ENCODE measurements at regions not wholly inside any gene's neighbourhood (a gene's known extent, or its start where the extent isn't known, plus 50 kb on each side); places are given as distances from the start of the nearest gene placed in this dataset.

DNA sequence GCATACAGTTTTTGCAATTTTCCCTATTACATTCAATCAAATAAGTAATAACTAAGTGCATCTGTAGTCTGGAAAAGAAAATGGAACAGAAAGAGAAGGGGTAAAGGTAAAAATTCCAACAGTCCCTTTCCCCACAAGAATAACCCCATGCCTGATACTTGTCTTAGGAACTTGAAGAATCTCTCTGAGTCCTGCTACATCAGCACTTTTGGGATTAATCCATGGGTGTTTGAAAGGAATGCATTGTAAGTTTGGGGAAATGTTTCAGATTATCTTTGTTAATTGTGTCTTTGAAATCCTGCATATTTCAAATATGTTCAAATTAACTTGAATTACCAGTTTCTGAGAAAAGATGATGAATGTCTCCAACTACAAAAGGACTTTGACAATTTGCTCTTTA lies 667.3 kb upstream of the PRKX start:
- no peaks in the 10 kb centered on the region for H3K27me3 ChIP-seq (replicated peaks)
- DNase-seq (ENCODE audit: low read depth in 1 of 2, low spot score in 2 of 2), result no peak
- H3K36me3 ChIP-seq, result no peaks in the 10 kb centered on the region
- no peaks in the 10 kb centered on the region for H3K9me3 ChIP-seq (replicated peaks)
- no peak overlapping the region for H3K27ac ChIP-seq
- H3K4me3 ChIP-seq, result no peak overlapping the region
- H3K4me1 ChIP-seq (replicated peaks), result no peaks in the 10 kb centered on the region

DNA sequence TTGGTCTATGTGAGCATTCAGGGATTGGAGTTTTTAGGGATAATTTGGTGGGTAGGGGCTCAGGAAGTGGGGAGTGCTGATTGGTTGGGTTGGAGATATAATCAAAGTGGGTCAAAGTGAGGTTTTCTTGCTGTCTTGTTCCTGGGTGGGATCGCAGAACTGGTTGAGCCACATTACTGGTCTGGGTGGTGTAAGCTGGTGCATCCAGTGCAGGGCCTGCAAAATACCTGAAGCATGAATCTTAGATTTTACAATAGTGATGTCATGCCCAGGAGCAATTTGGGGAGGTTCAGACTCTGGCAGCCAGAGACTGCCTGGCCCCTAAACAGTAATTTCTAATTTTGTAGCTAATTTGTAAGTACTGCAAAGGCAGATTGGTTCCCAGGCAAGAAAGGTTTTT lies 665.6 kb upstream of the PRKX start:
- H3K4me3 ChIP-seq, result no peak overlapping the region
- DNase-seq (ENCODE audit: low read depth in 1 of 2, low spot score in 2 of 2), result no peak
- no peaks in the 10 kb centered on the region for H3K9me3 ChIP-seq (replicated peaks)

DNA sequence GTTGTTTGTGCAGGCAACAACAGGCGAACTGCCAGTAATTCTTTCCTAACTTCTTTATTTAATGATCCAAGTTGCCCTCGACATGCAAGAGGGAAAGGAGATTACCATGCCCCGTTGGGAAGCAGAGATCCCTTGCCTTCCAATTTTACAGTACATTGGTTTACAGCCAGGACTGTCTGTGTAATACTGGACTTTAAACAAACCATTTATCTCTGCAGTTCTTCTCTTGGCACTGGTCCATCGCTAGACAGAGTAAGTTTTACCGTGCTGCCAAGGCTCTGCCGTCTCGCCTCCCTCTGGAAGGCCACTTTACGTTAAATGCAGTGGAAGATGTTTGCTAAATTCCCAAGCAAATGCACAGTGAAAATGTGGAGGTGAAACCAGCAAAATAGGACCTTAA lies 660.3 kb upstream of the PRKX start:
- no peaks in the 10 kb centered on the region for H3K9me3 ChIP-seq (replicated peaks)
- no peak overlapping the region for H3K27ac ChIP-seq
- no peaks in the 10 kb centered on the region for H3K36me3 ChIP-seq
- no peaks in the 10 kb centered on the region for H3K27me3 ChIP-seq (replicated peaks)
- DNase-seq (ENCODE audit: low read depth in 1 of 2, low spot score in 2 of 2), result no peak
- no peak overlapping the region for H3K4me3 ChIP-seq
- no peaks in the 10 kb centered on the region for H3K4me1 ChIP-seq (replicated peaks)

More for the DNA sequence above, 665.6 kb upstream of the PRKX start:
- Histone ChIP-seq H3K27ac (no peak overlapping the region), H3K27me3 (replicated peaks) (no peaks in the 10 kb centered on the region), H3K36me3 (no peaks in the 10 kb centered on the region), H3K4me1 (replicated peaks) (no peaks in the 10 kb centered on the region)

DNA sequence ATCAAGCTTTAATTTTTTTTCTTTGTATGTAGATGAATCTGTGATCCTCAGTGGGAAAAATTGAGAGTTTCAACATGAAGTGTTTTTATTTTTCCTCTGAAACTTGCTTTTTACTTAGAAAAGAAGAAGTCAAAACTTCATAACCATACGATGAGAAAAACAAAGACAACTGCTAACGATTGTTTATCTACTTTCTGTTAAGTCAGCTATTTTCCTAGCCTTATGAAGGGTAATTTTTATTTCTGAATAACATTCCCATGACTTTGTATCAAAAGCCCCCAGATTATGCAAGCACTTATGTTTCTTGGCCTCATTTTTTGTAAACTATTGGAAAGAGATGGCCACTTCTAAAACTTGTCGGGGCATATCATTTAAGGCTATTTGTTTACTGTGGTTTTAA lies 645.1 kb upstream of the PRKX start:
- no peaks in the 10 kb centered on the region for H3K9me3 ChIP-seq (replicated peaks)
- no peak for DNase-seq (ENCODE audit: low read depth in 1 of 2, low spot score in 2 of 2)
- H3K36me3 ChIP-seq, result no peaks in the 10 kb centered on the region
- H3K4me3 ChIP-seq, result no peak overlapping the region
- no peak overlapping the region for H3K27ac ChIP-seq
- H3K27me3 ChIP-seq (replicated peaks), result no peaks in the 10 kb centered on the region
- H3K4me1 ChIP-seq (replicated peaks), result no peaks in the 10 kb centered on the region

DNA sequence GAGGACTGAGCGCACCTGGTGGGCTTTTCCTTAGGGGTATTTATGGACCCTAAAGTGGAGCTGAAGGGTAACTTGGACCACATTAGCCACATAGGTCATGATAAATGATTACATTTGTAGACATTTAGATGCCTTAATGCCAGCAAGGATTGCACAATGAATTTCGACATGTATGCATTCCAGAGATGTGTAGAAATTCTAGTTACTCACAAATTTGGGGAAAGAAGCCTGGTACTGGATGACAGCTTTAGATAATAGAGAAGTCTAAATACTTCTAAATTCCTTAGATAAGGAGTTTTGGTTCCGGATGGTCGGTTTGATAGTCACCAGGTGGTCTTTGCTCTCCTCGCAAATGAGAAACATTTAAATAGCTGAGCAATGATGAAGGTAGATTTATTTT lies 609.5 kb upstream of the PRKX start:
- H3K27ac ChIP-seq, result no peak overlapping the region
- no peaks in the 10 kb centered on the region for H3K27me3 ChIP-seq (replicated peaks)
- H3K4me1 ChIP-seq (replicated peaks), result no peaks in the 10 kb centered on the region
- no peaks in the 10 kb centered on the region for H3K9me3 ChIP-seq (replicated peaks)
- H3K36me3 ChIP-seq, result no peaks in the 10 kb centered on the region
- H3K4me3 ChIP-seq, result no peak overlapping the region
- DNase-seq (ENCODE audit: low read depth in 1 of 2, low spot score in 2 of 2), result no peak

DNA sequence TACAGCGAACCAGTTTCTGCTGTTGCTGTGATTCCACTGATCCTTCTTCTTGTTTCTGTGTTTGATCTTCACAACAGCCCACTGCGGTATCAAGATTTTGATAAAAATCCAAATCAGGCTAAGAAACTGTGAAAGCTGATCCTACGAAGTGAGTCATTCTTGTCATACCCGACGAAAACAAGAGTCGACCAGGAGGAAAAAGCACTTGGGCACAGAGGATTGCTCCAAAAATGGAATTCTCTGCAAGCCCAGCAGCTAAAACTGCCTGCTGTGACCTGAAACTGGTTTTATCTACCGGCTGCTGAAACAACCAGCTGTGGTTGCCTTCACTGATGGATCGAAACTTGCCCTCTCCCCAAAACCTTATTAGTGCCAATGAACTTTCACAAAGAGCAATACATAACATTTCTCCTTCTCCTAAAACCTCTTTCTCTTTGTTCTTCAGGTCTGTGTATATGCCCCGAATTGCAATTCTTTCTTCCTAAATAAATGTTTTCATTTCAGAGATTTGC lies 607.0 kb upstream of the PRKX start:
- H3K27me3 ChIP-seq (replicated peaks), result no peaks in the 10 kb centered on the region
- no peaks in the 10 kb centered on the region for H3K9me3 ChIP-seq (replicated peaks)
- no peak for DNase-seq (ENCODE audit: low read depth in 1 of 2, low spot score in 2 of 2)
- no peaks in the 10 kb centered on the region for H3K4me1 ChIP-seq (replicated peaks)
- no peaks in the 10 kb centered on the region for H3K36me3 ChIP-seq
- no peak overlapping the region for H3K27ac ChIP-seq
- no peak overlapping the region for H3K4me3 ChIP-seq

DNA sequence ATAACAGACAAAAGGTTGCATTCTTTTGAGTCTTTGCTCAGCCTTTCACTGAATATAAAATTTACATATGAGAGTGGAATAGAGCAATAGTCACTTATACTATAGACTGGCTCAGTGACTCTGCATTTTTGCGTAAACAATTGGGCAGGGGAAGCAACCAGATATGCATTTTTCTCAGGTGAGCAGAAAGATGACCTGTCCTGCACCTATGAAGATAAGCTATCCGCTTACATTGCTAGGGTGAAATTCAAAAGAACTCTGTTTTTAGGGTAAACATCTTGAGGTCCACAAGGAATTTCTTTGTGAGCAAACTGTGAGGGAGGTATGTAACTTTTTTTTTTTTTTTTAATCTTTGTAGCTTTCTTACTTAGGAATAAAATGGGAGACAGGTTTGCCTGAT lies 602.4 kb upstream of the PRKX start:
- H3K4me1 ChIP-seq (replicated peaks), result no peaks in the 10 kb centered on the region
- no peaks in the 10 kb centered on the region for H3K9me3 ChIP-seq (replicated peaks)
- H3K27me3 ChIP-seq (replicated peaks), result no peaks in the 10 kb centered on the region
- no peak overlapping the region for H3K4me3 ChIP-seq
- no peaks in the 10 kb centered on the region for H3K36me3 ChIP-seq
- no peak overlapping the region for H3K27ac ChIP-seq
- DNase-seq (ENCODE audit: low read depth in 1 of 2, low spot score in 2 of 2), result no peak

DNA sequence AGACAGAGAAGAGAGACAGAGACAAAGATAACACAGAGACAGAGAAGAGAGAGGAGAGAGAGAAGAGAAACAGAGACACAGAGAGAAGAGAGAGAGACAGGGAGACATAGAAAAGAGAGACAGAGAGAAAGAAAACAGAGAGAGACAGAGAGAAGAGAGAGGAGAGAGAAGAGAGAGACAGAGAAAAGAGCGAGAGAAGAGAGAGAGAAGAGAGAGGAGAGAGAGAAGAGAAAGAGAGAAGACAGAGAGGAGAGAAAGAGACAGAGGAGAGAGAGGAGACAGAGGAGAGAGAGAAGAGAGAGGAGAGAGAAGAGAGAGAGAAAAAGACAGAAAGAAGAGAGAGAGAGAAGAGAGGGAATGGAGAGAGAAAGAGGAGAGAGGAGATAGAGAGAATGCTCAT lies 601.1 kb upstream of the PRKX start:
- Histone ChIP-seq H3K36me3 (no peaks in the 10 kb centered on the region), H3K4me3 (no peak overlapping the region), H3K9me3 (replicated peaks) (no peaks in the 10 kb centered on the region), H3K4me1 (replicated peaks) (no peaks in the 10 kb centered on the region), H3K27me3 (replicated peaks) (no peaks in the 10 kb centered on the region), H3K27ac (no peak overlapping the region)
- no peak for DNase-seq (ENCODE audit: low read depth in 1 of 2, low spot score in 2 of 2)

DNA sequence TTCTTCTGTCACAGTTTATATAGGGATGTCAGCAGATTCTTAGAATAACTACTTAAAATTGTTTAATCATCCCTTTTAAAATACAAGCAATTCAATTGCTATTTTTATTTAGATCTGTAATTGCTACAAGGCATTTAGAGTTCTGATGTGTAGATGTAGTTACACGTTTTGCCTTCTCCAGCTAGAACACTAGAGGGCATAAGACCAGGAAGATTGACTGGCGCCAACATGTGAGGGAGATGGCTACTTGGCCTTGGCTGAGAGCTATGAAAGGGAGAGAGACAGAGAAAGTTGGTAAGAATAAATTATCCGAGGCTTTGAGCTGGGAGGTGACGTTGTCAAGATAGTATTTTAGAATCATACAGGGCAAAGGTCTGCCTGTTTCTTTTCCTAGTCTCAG lies 563.7 kb upstream of the PRKX start:
- Histone ChIP-seq H3K27me3 (replicated peaks) (no peaks in the 10 kb centered on the region), H3K36me3 (no peaks in the 10 kb centered on the region), H3K4me1 (replicated peaks) (no peaks in the 10 kb centered on the region), H3K4me3 (no peak overlapping the region), H3K27ac (no peak overlapping the region), H3K9me3 (replicated peaks) (no peaks in the 10 kb centered on the region)
- DNase-seq (ENCODE audit: low read depth in 1 of 2, low spot score in 2 of 2), result no peak

DNA sequence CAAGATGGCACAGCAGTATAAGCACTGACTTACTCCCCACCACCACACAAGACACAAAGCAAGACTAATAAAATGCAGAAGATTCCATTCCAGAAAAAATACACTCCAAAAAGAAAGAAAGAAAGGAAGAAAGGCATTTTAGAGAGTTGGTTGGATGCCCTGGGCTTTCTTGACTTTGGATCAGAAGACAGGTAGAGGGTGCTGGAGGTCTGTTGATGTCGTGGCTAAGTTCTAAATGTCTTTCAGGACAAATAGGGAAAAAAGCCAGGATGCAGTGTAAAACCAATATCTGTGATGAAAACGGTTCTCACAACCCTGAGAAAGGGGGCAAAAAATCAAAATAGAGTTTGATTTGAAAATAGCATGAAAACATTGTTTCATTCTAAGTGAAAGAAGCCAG lies 555.2 kb upstream of the PRKX start:
- H3K9me3 ChIP-seq (replicated peaks), result no peaks in the 10 kb centered on the region
- no peak for DNase-seq (ENCODE audit: low read depth in 1 of 2, low spot score in 2 of 2)
- no peak overlapping the region for H3K27ac ChIP-seq

DNA sequence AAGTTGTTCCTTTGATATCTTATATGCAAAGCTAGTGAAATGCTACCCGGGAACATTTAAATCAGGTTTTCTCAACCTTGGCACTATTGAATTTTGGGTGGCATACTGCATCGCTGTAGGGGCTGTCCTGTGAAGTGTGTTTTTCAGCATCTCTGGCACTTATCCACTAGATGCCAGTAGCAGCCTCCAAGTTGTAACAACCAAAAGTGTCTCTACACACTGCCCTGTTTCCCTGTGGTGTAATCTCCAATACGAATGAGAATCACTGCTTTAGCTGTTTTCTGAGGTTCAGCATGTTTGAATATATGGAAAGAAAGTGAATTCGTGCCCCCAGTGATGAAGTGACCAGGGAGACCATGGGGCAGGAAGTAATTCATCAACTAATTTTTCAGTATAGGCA lies 551.6 kb upstream of the PRKX start:
- no peak overlapping the region for H3K4me3 ChIP-seq
- no peaks in the 10 kb centered on the region for H3K27me3 ChIP-seq (replicated peaks)
- H3K9me3 ChIP-seq (replicated peaks), result no peaks in the 10 kb centered on the region
- no peak overlapping the region for H3K27ac ChIP-seq
- DNase-seq (ENCODE audit: low read depth in 1 of 2, low spot score in 2 of 2), result no peak
- no peaks in the 10 kb centered on the region for H3K4me1 ChIP-seq (replicated peaks)
- no peaks in the 10 kb centered on the region for H3K36me3 ChIP-seq

More for the DNA sequence above, 555.2 kb upstream of the PRKX start:
- Histone ChIP-seq H3K36me3 (no peaks in the 10 kb centered on the region), H3K27me3 (replicated peaks) (no peaks in the 10 kb centered on the region), H3K4me1 (replicated peaks) (no peaks in the 10 kb centered on the region), H3K4me3 (no peak overlapping the region)

DNA sequence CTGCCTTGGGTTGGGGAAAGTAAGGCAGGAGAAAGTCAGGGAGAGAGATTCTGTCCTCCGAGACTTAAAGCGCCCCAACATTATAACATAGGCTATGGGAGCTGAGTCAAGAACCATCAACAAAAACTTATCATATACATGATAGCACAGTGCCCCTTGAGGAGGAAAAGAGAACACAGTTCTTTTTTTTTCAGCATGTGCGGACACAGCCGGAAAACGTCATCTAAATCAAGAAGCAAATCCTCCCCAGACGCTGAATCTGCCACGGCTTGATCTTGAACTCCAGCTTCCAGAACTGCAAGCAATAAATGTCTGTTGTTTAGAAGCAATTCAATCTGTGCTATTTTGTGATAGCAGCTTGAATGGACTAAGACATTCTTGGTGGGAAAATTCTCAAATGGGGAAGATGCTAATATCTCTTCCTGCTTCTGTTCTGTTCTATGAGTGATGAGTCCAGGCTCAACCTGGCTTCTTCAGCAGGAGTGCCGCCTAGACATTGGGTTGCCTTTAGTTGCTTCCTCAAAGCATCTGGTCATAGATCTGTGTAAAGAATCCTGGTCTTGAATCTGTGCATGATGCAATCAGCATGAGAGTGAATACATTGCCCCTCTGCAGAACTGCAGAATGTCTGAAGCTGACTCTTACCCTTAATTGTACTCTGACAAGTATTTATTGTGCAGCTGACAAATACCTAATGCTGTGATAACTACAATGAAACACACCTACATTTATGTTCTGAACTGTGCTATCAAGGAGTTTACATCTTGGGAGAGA lies 549.8 kb upstream of the PRKX start:
- H3K4me3 ChIP-seq, result no peak overlapping the region
- no peaks in the 10 kb centered on the region for H3K4me1 ChIP-seq (replicated peaks)

DNA sequence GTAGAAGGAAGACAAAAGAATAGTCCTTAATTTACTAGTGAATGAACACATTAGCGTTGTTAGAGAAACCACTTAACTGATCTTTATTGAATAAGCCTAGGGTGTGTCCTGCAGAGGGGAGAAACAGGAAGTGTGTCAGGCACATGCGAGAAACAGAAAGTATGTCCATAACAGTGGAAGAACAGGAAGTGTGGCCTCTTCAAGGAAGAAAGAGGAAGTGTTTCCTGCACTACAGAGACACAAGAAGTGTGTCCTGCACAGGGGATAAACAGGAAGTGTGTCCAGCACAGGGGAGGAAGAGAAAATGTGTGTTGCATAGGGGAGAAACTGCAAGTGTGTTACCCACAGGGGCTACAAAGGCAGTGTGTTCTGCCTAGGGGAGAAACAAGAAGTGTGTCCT lies 539.6 kb upstream of the PRKX start:
- no peak overlapping the region for H3K27ac ChIP-seq
- H3K27me3 ChIP-seq (replicated peaks), result no peaks in the 10 kb centered on the region

More for the DNA sequence above, 549.8 kb upstream of the PRKX start:
- Histone ChIP-seq H3K27ac (no peak overlapping the region), H3K9me3 (replicated peaks) (no peaks in the 10 kb centered on the region), H3K36me3 (no peaks in the 10 kb centered on the region), H3K27me3 (replicated peaks) (no peaks in the 10 kb centered on the region)
- DNase-seq (ENCODE audit: low read depth in 1 of 2, low spot score in 2 of 2), result no peak

DNA sequence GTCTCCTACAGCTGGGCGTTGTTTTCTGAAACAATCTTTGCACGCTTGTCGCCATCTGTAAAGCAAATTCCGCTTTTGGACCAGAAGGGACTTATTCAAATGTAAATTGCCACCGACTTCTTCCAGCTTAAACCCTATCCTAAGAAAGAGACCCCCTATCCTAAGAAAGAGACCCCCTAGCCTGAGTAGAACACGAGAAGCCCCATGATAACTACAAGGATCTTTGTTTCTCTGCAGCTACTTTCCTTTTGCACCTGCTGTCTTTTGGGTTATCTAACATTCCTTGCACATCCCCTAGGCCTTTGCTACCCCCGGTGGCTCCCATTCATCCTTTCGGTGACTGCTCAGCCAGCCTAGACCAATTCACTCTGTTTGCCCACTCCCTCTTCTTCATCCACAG lies 536.0 kb upstream of the PRKX start:
- H3K27me3 ChIP-seq (replicated peaks), result no peaks in the 10 kb centered on the region
- DNase-seq (ENCODE audit: low read depth in 1 of 2, low spot score in 2 of 2), result no peak
- no peaks in the 10 kb centered on the region for H3K9me3 ChIP-seq (replicated peaks)
- H3K27ac ChIP-seq, result no peak overlapping the region
- H3K36me3 ChIP-seq, result no peaks in the 10 kb centered on the region
- H3K4me1 ChIP-seq (replicated peaks), result no peaks in the 10 kb centered on the region
- H3K4me3 ChIP-seq, result no peak overlapping the region

More for the DNA sequence above, 539.6 kb upstream of the PRKX start:
- Histone ChIP-seq H3K4me3 (no peak overlapping the region), H3K4me1 (replicated peaks) (no peaks in the 10 kb centered on the region), H3K36me3 (no peaks in the 10 kb centered on the region), H3K9me3 (replicated peaks) (no peaks in the 10 kb centered on the region)
- DNase-seq (ENCODE audit: low read depth in 1 of 2, low spot score in 2 of 2), result no peak

DNA sequence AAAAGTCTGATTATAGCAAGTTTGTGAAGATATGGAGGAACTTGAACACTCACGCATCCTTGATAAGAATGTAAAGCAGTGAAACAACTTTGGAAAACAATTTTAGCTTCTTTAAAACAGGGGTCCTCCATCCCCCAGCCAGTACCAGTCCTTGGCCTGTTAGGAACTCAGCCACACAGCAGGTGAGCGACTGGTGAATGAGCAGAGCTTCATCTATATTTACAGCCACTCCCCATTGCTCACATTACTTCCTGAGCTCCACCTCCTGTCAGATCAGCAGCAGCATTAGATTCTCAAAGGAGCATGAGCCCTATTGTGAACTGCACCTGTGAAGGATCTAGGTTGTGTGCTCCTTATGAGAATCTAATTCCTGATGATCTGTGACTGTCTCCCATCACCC lies 530.3 kb upstream of the PRKX start:
- H3K9me3 ChIP-seq (replicated peaks), result no peaks in the 10 kb centered on the region
- no peak overlapping the region for H3K27ac ChIP-seq
- no peaks in the 10 kb centered on the region for H3K27me3 ChIP-seq (replicated peaks)
- no peaks in the 10 kb centered on the region for H3K4me1 ChIP-seq (replicated peaks)
- DNase-seq (ENCODE audit: low read depth in 1 of 2, low spot score in 2 of 2), result no peak
- H3K36me3 ChIP-seq, result no peaks in the 10 kb centered on the region
- no peak overlapping the region for H3K4me3 ChIP-seq

Data from SJSA1 (cell line).